Testis (tissue), 2 donors: ENCODE measurements at regions not wholly inside any gene's neighbourhood (a gene's known extent, or its start where the extent isn't known, plus 50 kb on each side); places are given as distances from the start of the nearest gene placed in this dataset.

Experiments
- DNase-seq: peaks from one replicate; pipeline ENCODE4 v3.0.0-alpha.2; 2019
- H3K27ac ChIP-seq, 2 donors: fragments of 200-600 bp; sonication (generic); one replicate each; pipeline ENCODE4 v1.5.1; 2019
- H3K27me3 ChIP-seq: fragments of 200-600 bp; sonication (generic); one replicate; pipeline ENCODE4 v1.5.1; 2019
- H3K36me3 ChIP-seq: fragments of 200-600 bp; sonication (generic); one replicate; pipeline ENCODE4 v1.5.1; 2017; ENCODE audit warnings: low read depth; ENCODE audit errors: missing control alignments
- H3K4me1 ChIP-seq: fragments of 200-600 bp; sonication (generic); one replicate; pipeline ENCODE4 v1.5.1; 2019
- H3K4me3 ChIP-seq, 2 donors: fragments of 200-600 bp; sonication (generic); one replicate each; pipeline ENCODE4 v1.5.1; 2017 to 2019
- H3K9me3 ChIP-seq: fragments of 200-600 bp; sonication (generic); one replicate; pipeline ENCODE4 v1.5.1; 2017
- POLR2A ChIP-seq: fragments of 450-650 bp; IDR thresholded peaks from one replicate; pipeline ENCODE4 v1.6.1; 2017; ENCODE audit warnings: antibody characterized with exemption, mild to moderate bottlenecking, moderate library complexity
- WGBS, 2 donors: methylation state at CpG; one replicate each; pipeline ENCODE4 v1.1.5; 2018; 5-methylcytosine and 5-hydroxymethylcytosine counted together
- intact Hi-C: fragments of 100-400 bp; cut with DNase I; formaldehyde crosslinking; loops from one replicate; pipeline ENCODE4 v1.15.1; 2023; ENCODE audit warnings: low total_unique reads
- TF ChIP-seq, protein P1 (sequence below), 3 experiments: fragments of 450-650 bp in 2 of 3; fragments of 200-600 bp in 1 of 3; sonication (generic) in 1 of 3; IDR thresholded peaks; one replicate each; pipeline ENCODE4 v1.5.1; 2016 to 2019; ENCODE audit warnings: antibody characterized with exemption in 3 of 3, mild to moderate bottlenecking in 2 of 3, moderate library complexity in 1 of 3

DNA sequence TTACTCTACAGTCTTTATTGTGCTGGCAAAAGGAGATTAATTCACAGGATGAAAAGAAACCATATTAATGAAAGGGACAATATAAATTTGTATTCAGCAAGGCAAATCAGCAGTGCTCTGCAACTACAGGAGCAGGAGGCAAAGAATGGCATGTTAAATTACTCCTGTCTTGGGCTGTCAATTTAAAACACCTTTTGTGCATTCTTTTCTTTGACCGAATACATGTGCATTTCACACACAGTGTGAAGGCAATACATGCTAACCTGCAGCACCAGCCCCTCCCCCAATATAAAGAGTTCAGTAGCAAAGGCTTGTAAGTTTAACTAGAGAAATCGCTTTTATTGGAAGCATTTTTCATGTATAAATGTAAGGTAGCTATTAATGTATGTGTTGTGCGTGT, 275.2 kb upstream of the TOPAZ1 start:
- H3K36me3 ChIP-seq = no peaks in the 10 kb centered on the region
- DNase-seq = no peak
- TF ChIP-seq, protein P1, sequence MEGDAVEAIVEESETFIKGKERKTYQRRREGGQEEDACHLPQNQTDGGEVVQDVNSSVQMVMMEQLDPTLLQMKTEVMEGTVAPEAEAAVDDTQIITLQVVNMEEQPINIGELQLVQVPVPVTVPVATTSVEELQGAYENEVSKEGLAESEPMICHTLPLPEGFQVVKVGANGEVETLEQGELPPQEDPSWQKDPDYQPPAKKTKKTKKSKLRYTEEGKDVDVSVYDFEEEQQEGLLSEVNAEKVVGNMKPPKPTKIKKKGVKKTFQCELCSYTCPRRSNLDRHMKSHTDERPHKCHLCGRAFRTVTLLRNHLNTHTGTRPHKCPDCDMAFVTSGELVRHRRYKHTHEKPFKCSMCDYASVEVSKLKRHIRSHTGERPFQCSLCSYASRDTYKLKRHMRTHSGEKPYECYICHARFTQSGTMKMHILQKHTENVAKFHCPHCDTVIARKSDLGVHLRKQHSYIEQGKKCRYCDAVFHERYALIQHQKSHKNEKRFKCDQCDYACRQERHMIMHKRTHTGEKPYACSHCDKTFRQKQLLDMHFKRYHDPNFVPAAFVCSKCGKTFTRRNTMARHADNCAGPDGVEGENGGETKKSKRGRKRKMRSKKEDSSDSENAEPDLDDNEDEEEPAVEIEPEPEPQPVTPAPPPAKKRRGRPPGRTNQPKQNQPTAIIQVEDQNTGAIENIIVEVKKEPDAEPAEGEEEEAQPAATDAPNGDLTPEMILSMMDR (IDR thresholded peaks at IDR 0.05) = no peak
- TF ChIP-seq POLR2A = no peak
- H3K4me1 ChIP-seq = no peaks in the 10 kb centered on the region
- WGBS, 2 donors = 87 to 90% methylated on average over 3 of the region's 3 CpGs
- intact Hi-C loops = no loop called here
- no peak overlapping the region for H3K27ac ChIP-seq
- H3K27me3 ChIP-seq = no peaks in the 10 kb centered on the region
- H3K4me3 ChIP-seq = no peak overlapping the region
- no peaks in the 10 kb centered on the region for H3K9me3 ChIP-seq

GRCh38 chr3:43968465-43968864, 273.2 kb upstream of the TOPAZ1 start:
- 57 to 67% methylated on average over 5 of the region's 5 CpGs for WGBS, 2 donors

DNA sequence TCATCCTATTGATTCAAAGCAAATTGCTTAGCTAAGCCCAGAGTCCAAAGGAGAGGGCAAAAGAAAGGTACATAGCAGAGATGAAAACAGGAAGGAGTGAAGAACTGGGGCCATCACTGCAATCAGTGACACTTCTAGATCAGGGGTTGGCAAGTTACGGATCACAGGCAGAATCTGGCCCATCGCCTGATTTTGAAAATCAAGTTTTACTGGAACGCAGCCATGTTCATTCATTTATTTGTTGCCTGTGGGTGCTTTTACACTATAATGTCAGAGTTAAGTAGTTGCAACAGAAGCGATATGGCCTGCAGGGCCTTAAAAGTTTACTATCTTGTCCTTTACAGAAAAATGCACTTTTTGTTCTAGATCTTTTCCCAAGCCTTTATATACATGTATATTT, 271.7 kb upstream of the TOPAZ1 start:
- WGBS, 2 donors = 84 to 88% methylated on average over 4 of the region's 4 CpGs
- no peak overlapping the region for H3K27ac ChIP-seq
- H3K4me3 ChIP-seq = no peak overlapping the region
- DNase-seq = no peak
- no peaks in the 10 kb centered on the region for H3K4me1 ChIP-seq
- H3K36me3 ChIP-seq = no peaks in the 10 kb centered on the region
- no peaks in the 10 kb centered on the region for H3K9me3 ChIP-seq
- TF ChIP-seq, protein P1 (IDR thresholded peaks at IDR 0.05) = no peak
- TF ChIP-seq POLR2A = no peak
- intact Hi-C loops = no loop called here
- no peaks in the 10 kb centered on the region for H3K27me3 ChIP-seq

More at GRCh38 chr3:43968465-43968864, 273.2 kb upstream of the TOPAZ1 start:
- DNase-seq = no peak
- Histone ChIP-seq H3K4me1 (no peaks in the 10 kb centered on the region), H3K36me3 (no peaks in the 10 kb centered on the region), H3K9me3 (no peaks in the 10 kb centered on the region), H3K4me3 (no peak overlapping the region), H3K27me3 (no peaks in the 10 kb centered on the region), H3K27ac (no peak overlapping the region)
- intact Hi-C loops = no loop called here
- TF ChIP-seq, protein P1 (IDR thresholded peaks at IDR 0.05) = no peak
- TF ChIP-seq POLR2A = no peak

- intact Hi-C loops = no loop called here
- Histone ChIP-seq H3K9me3 (no peaks in the 10 kb centered on the region), H3K27me3 (no peaks in the 10 kb centered on the region), H3K27ac (no peak overlapping the region), H3K4me3 (no peak overlapping the region), H3K36me3 (no peaks in the 10 kb centered on the region), H3K4me1 (no peaks in the 10 kb centered on the region)
- TF ChIP-seq, protein P1 (IDR thresholded peaks at IDR 0.05) = no peak
- no peak for TF ChIP-seq POLR2A
- DNase-seq = no peak
- 81 to 83% methylated on average over 8 of the region's 8 CpGs for WGBS, 2 donors
These were observed 271.3 kb upstream of the TOPAZ1 start for GRCh38 chr3:43970351-43970750.

DNA sequence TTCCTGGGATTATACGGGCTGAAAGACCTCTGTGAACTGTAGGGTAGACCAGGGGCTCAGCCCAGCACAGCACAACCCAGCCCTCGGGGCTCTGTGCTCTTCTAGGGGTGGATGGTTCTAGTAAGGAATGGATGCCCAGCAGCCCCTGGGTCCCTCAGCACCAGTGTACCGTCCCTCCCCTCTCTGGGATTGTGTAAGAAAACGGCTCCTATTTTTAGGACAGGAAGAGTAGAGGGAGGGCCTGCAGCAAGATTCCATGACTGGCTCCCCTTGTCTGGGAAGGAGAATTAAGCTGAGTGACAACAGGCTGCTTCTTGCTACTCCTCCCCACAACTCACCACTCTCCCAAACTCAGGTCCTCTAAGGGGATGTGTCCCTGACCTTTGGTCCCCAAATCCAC, 270.8 kb upstream of the TOPAZ1 start:
- Histone ChIP-seq H3K4me3 (no peak overlapping the region), H3K9me3 (no peaks in the 10 kb centered on the region), H3K4me1 (no peaks in the 10 kb centered on the region), H3K27me3 (no peaks in the 10 kb centered on the region), H3K27ac (no peak overlapping the region), H3K36me3 (no peaks in the 10 kb centered on the region)
- WGBS, 2 donors = 56 to 57% methylated on average over 4 of the region's 4 CpGs
- TF ChIP-seq POLR2A = no peak
- TF ChIP-seq, protein P1 (IDR thresholded peaks at IDR 0.05) = no peak
- intact Hi-C loops = no loop called here
- DNase-seq = no peak
